ENCODE measurements at regions not wholly inside any gene's neighbourhood (a gene's known extent, or its start where the extent isn't known, plus 50 kb on each side); places are given as distances from the start of the nearest gene placed in this dataset.

DNA sequence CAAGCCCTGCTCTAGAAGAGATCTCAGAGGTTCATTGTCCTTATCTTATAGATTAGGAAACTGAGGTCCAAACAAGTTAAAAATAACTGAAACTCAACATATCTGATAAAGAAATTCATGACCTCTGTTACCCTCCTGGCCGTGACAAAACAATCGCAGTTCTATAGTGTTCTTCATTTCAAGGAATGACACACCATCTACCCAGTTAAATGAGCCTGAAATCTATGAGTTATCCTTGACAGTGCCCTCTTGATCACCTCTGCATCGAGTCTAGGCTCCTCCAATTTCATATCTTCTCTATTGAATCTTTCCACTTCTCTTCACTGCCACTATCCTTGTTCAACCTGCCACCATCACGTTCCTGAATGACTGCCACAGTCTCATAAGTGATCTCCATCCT lies 325.3 kb upstream of the TEX13C start:
- no peak for DNase-seq (ENCODE audit: low read depth)

DNA sequence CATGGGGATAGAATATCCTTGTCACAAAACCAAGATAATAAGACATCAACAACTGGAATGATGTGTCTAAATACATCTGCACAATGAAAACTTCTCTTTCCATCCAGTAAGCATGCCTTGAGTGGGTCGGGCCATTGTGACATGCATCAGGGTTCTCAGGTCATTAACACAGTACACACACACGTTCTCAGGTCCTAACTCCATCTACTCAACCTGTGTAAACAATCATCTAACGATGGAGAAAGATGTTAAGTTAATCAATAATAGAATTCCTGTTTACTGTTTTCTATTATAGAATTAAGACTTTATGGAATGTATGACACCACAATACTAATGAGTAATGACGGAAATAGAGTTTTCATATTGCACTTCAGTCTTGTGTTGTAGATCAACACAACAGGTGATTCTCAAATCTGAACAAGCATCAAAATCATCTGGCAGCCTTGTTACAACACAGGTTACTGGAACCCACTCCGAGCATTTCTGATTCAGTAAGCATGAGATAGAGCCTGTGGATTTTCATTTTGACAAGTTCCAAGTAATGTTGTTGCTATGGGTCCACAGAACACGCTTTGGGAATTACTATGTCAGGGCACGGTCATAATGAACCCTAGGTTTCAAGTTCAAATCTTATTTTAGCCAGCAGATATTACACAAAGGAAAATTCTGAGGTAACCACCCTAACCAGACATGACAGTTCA lies 315.8 kb upstream of the TEX13C start:
- no peak for DNase-seq (ENCODE audit: low read depth)

DNA sequence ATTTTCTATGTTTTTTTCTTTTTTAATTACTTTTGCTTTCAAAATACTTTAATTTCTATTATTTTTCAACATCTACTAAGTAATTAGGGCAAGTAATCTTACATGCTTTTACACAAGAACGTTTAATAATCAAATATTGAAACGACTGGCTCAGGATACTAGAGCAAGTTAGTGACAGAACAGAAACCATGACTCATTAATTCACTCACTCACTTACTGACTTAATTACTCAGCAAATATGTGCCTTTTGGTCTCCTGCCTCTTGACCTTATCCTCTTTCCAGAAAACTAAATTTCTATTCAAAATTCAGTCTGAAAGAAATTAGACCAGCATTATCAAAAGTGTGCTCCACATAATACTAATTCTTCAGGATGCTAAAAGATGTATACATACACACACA lies 314.9 kb upstream of the TEX13C start:
- no peak for DNase-seq (ENCODE audit: low read depth)

DNA sequence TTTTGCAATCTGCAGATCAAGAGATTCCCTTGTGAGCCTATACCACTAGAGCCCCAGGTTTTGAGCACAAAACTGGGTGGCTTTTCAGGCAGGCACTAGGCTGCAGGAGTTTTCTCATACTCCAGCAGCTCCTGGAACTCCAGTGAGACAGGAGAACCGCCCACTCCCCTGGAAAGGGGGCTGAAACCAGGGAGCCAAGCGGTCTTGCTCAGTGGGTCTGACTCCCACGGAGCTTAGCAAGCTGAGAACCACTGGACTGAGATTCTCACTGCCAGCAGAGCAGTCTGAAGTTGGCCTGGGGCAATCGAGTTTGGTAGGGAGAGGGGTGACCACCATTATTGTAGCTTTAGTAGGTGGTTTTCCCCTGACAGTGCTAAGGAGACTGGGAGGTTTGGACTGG lies 313.8 kb upstream of the TEX13C start:
- no peak for DNase-seq (ENCODE audit: low read depth)

DNA sequence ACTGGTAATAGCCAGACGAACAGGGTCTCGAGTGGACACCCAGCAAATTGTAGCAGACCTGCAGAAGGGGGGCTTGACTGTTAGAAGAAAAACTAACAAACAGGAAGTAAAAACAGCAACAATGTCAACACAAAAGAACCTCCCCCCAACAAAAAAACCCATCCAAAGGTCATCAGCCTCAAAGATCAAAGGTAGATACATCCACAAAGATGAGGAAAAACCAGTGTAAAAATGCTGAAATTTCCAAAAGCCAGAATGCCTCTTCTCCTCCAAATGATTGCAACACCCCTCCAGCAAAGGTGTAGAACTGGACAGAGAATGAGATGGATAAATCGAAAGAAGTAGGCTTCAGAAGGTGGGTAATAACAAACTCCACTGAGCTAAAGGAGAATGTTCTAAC lies 313.0 kb upstream of the TEX13C start:
- no peak for DNase-seq (ENCODE audit: low read depth)

DNA sequence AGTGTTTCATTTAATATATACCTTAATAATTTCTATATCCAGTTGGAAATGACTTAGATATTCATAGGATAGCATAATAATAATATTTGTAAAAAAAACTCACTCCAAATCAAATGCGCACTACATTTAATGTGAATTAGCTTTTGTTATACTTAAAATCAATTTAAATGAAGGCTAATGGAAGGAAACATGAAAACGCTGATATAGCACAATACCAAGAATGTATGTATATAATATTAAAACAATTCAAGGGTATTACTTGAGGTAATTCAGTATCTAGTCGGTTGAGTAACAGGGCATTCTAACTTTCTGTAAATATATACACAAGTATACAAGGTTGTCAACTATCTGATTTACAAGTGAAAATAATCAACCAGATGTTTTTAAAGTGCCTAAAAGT lies 307.1 kb upstream of the TEX13C start:
- DNase-seq (ENCODE audit: low read depth): no peak

DNA sequence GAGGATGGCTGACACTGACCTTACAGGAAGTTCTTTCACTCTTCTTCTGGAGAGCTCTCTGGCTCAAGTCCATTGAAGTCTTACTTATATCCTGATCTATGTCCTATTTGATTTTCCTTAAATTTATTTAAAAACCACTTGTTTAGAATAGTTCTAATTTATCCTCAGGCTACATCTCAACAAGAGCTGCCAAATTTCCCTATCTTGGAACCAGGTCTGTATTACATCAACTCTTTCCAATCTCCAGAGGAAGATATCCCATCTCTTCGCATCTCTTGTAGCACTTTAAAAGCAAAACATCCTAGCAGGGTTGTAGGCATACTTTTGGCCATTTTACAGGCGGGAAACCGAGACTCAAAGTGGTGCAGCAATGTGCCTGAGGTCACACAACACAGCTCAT lies 290.5 kb upstream of the TEX13C start:
- DNase-seq (ENCODE audit: low read depth): no peak

All from forelimb muscle (tissue), 1 donor.